ENCODE measurements at regions not wholly inside any gene's neighbourhood (a gene's known extent, or its start where the extent isn't known, plus 50 kb on each side); places are given as distances from the start of the nearest gene placed in this dataset.
"Not testable (repeated sequence)": the region's sequence is repeated elsewhere in the genome, so short reads cannot be mapped to it uniquely, and the experiment has no call there.

DNA sequence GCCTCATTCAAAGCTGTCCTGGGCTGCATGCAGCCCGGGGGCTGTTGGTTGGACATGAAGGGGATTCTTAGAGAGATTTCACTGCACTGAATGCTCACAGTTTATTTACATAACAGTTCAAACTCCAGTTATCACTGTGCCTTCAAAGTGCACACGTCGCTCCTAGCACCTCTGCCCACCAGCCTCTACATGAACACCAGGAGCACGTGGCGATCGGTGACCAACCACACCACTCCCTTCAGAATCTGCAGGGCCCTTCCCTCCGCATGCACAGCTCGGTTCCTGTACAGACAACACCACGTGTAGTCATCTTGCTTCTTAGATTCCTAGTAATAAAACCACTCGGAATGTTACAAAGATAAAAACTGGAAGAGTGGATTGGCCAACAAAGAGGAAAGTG lies 72.9 kb upstream of the GOLGA6L6 start:
- not testable (repeated sequence) for TF ChIP-seq RAD21 (IDR thresholded peaks at IDR 0.05); EGR1 (IDR thresholded peaks at IDR 0.05; ENCODE audit: low read depth in 2 of 2)
- TF ChIP-seq, protein P1, sequence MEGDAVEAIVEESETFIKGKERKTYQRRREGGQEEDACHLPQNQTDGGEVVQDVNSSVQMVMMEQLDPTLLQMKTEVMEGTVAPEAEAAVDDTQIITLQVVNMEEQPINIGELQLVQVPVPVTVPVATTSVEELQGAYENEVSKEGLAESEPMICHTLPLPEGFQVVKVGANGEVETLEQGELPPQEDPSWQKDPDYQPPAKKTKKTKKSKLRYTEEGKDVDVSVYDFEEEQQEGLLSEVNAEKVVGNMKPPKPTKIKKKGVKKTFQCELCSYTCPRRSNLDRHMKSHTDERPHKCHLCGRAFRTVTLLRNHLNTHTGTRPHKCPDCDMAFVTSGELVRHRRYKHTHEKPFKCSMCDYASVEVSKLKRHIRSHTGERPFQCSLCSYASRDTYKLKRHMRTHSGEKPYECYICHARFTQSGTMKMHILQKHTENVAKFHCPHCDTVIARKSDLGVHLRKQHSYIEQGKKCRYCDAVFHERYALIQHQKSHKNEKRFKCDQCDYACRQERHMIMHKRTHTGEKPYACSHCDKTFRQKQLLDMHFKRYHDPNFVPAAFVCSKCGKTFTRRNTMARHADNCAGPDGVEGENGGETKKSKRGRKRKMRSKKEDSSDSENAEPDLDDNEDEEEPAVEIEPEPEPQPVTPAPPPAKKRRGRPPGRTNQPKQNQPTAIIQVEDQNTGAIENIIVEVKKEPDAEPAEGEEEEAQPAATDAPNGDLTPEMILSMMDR (IDR thresholded peaks at IDR 0.05; ENCODE audit: low read depth, low read length, missing input control), result not testable (repeated sequence)
